ENCODE measurements at regions not wholly inside any gene's neighbourhood (a gene's known extent, or its start where the extent isn't known, plus 50 kb on each side); places are given as distances from the start of the nearest gene placed in this dataset.

DNA sequence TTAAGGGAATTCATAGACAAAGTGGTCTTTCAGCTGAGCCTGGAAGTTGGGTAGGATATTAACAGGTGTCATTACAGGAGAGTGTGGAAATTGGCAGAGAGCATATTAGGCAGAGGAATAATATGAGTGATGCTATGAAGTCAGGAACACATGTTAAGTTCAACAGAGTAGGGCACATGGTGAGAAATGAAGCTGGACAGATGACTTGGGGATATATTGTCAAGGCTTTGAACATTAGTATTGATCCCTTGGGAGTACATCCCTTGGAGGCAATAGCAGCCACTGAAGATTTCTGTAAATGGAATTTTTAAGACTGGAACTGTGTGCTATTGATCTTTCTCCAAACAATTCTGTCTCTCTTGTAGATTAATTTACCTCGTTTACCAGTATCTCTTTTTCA is 170.7 kb downstream of the SCG2 start:
- H3K27me3 ChIP-seq: no peaks in the 10 kb centered on the region
- H3K9me3 ChIP-seq: no peaks in the 10 kb centered on the region
- no peak overlapping the region for H3K27ac ChIP-seq
- DNase-seq: no peak
- H3K4me3 ChIP-seq: no peak overlapping the region
- 35 to 45% methylated on average over 1 of the region's 1 CpG for WGBS, 2 donors
- no peaks in the 10 kb centered on the region for H3K36me3 ChIP-seq
- H3K4me1 ChIP-seq: no peaks in the 10 kb centered on the region
- no peak for TF ChIP-seq POLR2A (IDR thresholded peaks at IDR 0.05)
- TF ChIP-seq, protein P1, sequence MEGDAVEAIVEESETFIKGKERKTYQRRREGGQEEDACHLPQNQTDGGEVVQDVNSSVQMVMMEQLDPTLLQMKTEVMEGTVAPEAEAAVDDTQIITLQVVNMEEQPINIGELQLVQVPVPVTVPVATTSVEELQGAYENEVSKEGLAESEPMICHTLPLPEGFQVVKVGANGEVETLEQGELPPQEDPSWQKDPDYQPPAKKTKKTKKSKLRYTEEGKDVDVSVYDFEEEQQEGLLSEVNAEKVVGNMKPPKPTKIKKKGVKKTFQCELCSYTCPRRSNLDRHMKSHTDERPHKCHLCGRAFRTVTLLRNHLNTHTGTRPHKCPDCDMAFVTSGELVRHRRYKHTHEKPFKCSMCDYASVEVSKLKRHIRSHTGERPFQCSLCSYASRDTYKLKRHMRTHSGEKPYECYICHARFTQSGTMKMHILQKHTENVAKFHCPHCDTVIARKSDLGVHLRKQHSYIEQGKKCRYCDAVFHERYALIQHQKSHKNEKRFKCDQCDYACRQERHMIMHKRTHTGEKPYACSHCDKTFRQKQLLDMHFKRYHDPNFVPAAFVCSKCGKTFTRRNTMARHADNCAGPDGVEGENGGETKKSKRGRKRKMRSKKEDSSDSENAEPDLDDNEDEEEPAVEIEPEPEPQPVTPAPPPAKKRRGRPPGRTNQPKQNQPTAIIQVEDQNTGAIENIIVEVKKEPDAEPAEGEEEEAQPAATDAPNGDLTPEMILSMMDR (IDR thresholded peaks at IDR 0.05): no peak
- intact Hi-C loops (cut with DNase I): no loop called here

DNA sequence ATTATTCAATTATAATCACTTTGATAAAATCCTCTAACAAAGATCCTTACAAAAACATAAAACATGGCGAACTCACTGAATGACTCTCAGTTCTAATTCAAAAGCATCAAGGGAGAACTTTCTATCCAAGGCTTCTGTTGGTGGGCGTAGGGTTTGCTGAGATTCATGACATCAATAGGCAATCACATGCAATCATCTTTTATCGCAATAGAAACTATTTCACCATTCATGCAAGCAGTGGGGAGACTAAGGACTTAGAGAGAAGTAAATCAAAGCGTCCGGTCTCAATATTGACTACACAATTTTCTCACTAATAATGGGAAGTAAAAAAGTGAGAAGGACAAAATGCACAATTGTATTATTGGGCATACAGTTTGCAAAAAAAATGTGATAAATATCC is 168.7 kb downstream of the SCG2 start:
- H3K4me3 ChIP-seq: no peak overlapping the region
- no peaks in the 10 kb centered on the region for H3K9me3 ChIP-seq
- no peak for DNase-seq
- H3K4me1 ChIP-seq: no peaks in the 10 kb centered on the region
- H3K27me3 ChIP-seq: no peaks in the 10 kb centered on the region
- no peak overlapping the region for H3K27ac ChIP-seq
- 78 to 84% methylated on average over 5 of the region's 5 CpGs for WGBS, 2 donors
- no peaks in the 10 kb centered on the region for H3K36me3 ChIP-seq
- TF ChIP-seq POLR2A (IDR thresholded peaks at IDR 0.05): no peak
- TF ChIP-seq, protein P1 (IDR thresholded peaks at IDR 0.05): no peak
- intact Hi-C loops (cut with DNase I): no loop called here

DNA sequence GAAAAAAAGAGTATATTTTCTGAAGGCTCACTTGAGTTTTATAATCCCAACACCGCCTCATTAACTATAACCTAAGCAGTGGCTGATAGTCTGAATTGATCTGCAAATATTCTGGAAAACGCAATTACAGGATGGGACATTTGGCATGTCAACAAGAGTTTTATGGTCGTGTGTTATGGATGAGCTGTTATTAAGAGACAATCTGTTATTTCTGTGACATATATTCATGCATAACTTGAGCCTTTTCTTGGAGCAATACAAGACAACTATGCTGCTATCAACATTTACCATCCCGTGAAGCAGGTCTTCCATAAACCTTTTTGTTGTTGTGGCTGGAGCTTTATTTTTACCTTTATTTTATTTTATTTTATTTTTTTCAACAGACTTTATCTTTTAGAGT is 164.4 kb downstream of the SCG2 start:
- no peak for DNase-seq

DNA sequence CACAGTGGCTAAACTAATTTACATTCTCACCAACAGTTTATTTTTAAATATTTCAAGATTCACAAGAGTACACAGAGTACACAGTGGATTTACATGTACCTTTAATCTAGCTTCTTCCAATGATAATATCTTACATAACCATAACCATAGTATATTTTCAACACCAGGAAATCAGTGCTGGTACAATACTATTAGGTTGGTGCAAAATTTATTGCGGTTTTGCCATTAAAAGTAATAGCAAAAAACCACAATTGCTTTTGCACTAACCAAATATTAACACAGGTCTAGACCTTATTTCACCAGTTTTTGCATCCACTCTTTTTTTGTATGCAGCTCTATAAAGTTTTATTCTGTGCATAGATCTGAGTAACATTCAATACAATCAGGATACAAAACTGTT is 163.0 kb downstream of the SCG2 start:
- H3K27me3 ChIP-seq: no peaks in the 10 kb centered on the region
- H3K4me1 ChIP-seq: no peaks in the 10 kb centered on the region
- H3K36me3 ChIP-seq: no peaks in the 10 kb centered on the region
- H3K27ac ChIP-seq: no peak overlapping the region
- H3K4me3 ChIP-seq: no peak overlapping the region
- H3K9me3 ChIP-seq: no peaks in the 10 kb centered on the region
- TF ChIP-seq, protein P1 (IDR thresholded peaks at IDR 0.05): no peak
- TF ChIP-seq POLR2A (IDR thresholded peaks at IDR 0.05): no peak
- 67 to 78% methylated on average over 1 of the region's 1 CpG for WGBS, 2 donors
- intact Hi-C loops (cut with DNase I): no loop called here
- DNase-seq: no peak

More for the DNA sequence above, 164.4 kb downstream of the SCG2 start:
- WGBS, 2 donors: 64 to 66% methylated on average over 4 of the region's 4 CpGs
- Histone ChIP-seq H3K36me3 (no peaks in the 10 kb centered on the region), H3K4me1 (no peaks in the 10 kb centered on the region), H3K4me3 (no peak overlapping the region), H3K27ac (no peak overlapping the region), H3K27me3 (no peaks in the 10 kb centered on the region), H3K9me3 (no peaks in the 10 kb centered on the region)
- intact Hi-C loops (cut with DNase I): no loop called here
- TF ChIP-seq, protein P1 (IDR thresholded peaks at IDR 0.05): no peak
- no peak for TF ChIP-seq POLR2A (IDR thresholded peaks at IDR 0.05)

DNA sequence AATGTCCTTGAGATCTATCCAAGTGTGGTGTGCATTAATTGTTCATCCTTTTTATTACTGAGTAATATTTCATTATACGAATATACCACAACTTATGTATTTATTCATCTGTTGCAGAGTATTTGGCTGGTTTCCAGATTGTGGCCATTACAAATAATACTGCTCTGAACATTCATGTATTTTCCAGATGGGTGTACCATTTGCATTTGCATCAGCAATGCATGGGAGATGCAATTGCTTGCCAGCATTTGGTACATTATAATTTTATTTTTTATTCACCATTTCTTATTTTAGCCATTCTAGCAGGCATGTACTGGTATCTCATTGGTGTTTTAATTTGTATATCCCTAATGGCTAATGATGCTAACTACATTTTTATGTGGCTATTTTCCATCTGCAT is 162.4 kb downstream of the SCG2 start:
- no peak overlapping the region for H3K4me3 ChIP-seq
- 45 to 48% methylated on average over 1 of the region's 1 CpG for WGBS, 2 donors

More for the DNA sequence above, 162.4 kb downstream of the SCG2 start:
- H3K36me3 ChIP-seq: no peaks in the 10 kb centered on the region
- no peak overlapping the region for H3K27ac ChIP-seq
- H3K4me1 ChIP-seq: no peaks in the 10 kb centered on the region
- TF ChIP-seq, protein P1 (IDR thresholded peaks at IDR 0.05): no peak
- TF ChIP-seq POLR2A (IDR thresholded peaks at IDR 0.05): no peak
- H3K9me3 ChIP-seq: no peaks in the 10 kb centered on the region
- intact Hi-C loops (cut with DNase I): no loop called here
- H3K27me3 ChIP-seq: no peaks in the 10 kb centered on the region
- no peak for DNase-seq
